GM12873 (cell line): ENCODE measurements at regions not wholly inside any gene's neighbourhood (a gene's known extent, or its start where the extent isn't known, plus 50 kb on each side); places are given as distances from the start of the nearest gene placed in this dataset.

Experiments
- TF ChIP-seq, protein P1 (sequence below): IDR thresholded peaks from 2 replicates; pipeline ENCODE4 v1.5.1; 2012; ENCODE audit warnings: low read depth, mild to moderate bottlenecking, moderate library complexity, low read length, control low read depth; ENCODE audit not compliant: insufficient read depth; ENCODE audit errors: missing control alignments

DNA sequence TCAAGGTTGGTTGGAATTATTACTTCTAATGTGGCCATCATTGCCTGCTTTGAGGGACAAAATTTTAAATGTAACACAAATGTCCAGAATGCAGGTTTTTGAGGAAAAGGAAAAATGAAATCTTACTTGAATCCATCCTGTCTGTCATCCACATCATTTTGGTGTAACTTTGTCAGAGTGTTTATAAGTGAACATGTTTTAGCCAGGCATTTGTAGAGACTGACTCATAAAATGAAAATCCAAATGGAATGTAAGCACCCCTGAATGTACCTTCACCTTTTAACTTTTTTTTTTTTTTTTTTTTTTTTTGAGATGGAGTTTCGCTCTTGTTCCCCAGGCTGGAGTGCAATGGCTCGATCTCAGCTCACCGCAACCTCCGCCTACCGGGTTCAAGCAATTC is 141.8 kb upstream of the BNIP2 start:
- TF ChIP-seq, protein P1, sequence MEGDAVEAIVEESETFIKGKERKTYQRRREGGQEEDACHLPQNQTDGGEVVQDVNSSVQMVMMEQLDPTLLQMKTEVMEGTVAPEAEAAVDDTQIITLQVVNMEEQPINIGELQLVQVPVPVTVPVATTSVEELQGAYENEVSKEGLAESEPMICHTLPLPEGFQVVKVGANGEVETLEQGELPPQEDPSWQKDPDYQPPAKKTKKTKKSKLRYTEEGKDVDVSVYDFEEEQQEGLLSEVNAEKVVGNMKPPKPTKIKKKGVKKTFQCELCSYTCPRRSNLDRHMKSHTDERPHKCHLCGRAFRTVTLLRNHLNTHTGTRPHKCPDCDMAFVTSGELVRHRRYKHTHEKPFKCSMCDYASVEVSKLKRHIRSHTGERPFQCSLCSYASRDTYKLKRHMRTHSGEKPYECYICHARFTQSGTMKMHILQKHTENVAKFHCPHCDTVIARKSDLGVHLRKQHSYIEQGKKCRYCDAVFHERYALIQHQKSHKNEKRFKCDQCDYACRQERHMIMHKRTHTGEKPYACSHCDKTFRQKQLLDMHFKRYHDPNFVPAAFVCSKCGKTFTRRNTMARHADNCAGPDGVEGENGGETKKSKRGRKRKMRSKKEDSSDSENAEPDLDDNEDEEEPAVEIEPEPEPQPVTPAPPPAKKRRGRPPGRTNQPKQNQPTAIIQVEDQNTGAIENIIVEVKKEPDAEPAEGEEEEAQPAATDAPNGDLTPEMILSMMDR = no peak

DNA sequence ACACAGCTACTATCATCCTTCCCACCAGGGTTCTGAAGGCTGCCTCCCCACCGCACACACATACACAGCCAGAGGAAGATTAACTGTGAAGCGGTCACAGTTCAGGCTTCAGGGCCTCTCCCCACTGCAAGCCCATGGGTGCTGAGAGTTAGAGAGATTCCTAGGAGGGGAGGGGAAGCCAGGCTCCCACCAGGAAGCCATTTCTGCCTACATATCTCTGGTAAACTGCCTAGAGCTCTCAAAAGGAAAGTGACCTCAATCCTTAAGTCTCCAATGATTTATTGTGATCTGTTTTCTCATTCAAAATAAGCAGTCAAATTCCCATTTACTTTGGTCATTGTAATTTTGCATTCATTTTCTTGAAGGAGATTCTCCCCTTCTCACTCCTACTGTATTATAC is 141.0 kb upstream of the BNIP2 start:
- TF ChIP-seq, protein P1 = no peak

DNA sequence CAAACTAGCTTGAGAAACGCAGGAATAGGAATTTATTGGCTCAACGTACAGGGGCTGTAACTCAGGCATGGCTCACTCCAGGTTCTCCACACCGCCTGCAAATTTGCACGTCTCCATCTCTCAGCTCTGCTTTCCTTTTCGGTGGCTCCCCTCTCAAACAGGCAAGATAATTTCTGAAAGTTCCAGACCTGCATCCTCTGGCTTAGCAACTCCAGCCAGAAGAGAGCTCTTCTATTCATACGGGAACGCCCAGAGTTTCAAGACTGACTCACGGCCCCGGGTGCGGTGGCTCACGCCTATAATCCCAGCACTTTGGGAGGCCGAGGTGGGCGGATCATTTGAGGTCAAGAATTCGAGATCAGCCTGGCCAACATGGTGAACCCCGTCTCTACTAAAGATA is 139.7 kb upstream of the BNIP2 start:
- TF ChIP-seq, protein P1 = no peak

DNA sequence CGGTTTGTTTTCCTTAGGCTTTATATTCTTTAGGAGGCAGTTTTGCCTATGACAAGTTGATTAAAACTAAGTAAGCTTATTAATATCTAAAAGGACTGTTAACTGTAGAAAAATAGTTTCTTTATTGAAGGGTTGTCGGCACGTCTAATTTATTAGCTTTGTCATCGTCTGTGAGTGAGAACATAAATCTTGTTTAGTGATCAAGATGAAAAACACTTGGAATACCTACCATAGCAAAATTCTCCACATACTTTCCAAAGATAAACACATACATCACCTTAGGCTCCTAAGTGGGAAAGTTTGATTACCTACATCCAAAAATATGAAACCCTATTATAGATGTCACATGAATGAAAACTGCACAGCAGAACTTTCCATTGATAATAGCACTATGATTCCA is 139.1 kb upstream of the BNIP2 start:
- TF ChIP-seq, protein P1 = no peak

DNA sequence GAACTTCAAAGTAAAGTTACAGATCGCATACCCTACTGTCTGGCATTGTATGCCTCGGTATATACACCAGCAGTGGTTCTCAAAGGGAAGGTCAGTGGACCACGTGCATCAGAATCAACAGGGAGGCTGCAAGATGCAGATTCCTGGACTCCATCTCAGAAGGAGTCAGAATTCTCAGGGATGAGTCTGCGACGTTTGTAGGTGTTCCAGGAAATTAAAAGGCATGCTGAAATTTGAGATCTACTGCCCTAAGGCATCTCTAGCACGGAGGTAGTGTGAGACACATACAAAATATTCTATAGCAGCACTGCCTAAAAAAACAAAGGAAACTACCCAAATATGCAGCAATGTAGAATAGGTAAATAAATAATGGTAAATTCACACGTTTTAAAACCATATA is 136.8 kb upstream of the BNIP2 start:
- TF ChIP-seq, protein P1 = no peak

DNA sequence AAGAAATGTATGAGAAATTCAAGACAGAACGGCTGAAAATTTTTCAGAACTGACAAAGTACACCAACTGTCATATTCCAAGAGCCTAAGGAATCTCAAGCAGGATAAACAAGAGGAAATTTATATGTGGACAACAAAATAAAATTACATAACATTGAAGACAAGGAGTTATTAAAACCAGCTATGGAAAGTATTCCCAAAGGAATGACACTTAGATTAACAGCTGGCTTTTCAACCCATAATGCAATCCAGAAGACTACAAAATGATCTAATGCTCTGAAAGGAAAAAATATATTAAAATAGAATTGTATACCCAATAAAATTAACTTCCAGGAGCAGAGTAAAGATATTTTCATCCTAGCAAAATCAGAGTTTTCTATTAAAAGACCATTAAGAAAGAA is 132.2 kb upstream of the BNIP2 start:
- TF ChIP-seq, protein P1 = no peak

DNA sequence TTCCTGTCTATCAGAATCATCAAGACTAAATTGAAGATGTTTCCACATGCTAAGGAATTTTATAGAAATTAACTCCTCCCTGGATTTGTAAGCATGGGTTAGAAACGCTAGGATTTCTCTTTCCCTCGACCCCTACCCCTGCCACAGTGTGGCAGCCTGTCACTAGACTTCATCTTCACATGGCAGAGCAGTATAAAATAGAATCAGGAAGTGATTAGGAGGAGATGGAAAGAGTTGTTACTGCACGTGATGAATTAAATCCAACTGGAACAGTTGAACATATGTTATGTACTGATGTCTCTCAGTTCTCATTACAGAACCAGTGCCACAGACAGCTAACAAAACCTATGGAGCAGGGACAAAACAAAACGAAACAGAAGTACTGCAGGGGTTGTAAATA is 130.0 kb upstream of the BNIP2 start:
- TF ChIP-seq, protein P1 = no peak
